ENCODE measurements at regions not wholly inside any gene's neighbourhood (a gene's known extent, or its start where the extent isn't known, plus 50 kb on each side); places are given as distances from the start of the nearest gene placed in this dataset.
"Not testable (repeated sequence)": the region's sequence is repeated elsewhere in the genome, so short reads cannot be mapped to it uniquely, and the experiment has no call there.

DNA sequence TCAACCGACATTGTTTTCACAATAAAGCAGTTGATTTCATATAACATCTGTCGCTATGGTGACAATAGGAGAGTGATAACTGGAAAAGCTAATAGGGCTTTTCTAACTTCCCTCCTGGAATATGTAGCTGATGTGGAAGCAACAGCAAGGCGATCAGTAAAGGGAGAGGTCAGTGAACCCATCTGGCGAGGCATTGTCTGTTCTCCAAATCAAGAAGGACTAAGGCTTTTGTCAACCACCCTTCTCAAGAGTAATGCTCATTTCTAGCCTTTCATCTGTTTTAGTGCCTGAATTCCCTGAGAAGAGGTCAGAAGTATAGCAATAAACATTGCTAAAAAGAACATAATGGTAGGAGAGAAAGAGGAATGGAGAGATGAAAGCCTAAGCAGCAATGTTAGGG, 201.3 kb downstream of the AKAP7 start:
- DNase-seq (ENCODE audit: low spot score), result no peak

- DNase-seq (ENCODE audit: low spot score), result not testable (repeated sequence)
Observed at GRCh38 chr6:131346896-131347295, 211.6 kb downstream of the AKAP7 start.

DNA sequence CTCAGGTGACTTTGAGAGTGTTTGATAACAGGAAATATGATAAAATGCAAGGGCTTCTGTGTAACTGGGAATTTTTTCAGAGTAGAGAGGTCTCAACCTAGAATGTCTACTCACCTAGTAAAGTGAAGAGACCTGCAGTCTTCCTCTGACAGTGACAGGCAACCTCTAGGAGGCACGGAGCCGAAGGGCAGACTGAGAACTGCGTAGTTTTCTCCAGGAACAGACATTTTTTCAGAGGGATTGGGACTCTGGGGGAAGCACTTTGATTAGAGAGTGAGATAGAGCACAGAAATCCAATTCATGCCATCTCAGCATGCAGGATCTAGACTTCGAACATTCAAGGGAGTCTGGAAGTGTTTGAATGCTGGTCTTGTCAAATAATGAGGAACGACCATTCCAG, 213.3 kb downstream of the AKAP7 start:
- no peak for DNase-seq (ENCODE audit: low spot score)

DNA sequence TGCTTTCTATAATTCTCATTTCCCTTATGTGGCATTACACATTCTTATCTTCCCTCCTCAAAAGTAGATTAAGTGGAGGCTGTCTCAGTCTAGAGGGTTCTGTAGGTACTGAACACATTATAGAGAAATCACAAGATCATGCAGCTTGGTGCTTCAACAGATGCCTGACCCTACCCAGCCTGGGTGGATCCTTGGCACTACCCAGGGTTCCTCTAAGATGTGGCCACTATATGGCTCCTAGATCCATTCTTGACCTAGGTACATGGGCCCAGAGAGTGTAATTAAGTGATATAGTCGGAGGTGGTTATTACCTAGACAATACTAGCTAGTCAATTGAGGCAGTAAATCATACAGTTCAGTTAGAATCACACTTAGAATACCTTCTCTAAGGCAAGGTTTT, 213.9 kb downstream of the AKAP7 start:
- DNase-seq (ENCODE audit: low spot score), result no peak

- DNase-seq (ENCODE audit: low spot score), result no peak
Observed at GRCh38 chr6:131353106-131353505, 217.8 kb downstream of the AKAP7 start.

DNA sequence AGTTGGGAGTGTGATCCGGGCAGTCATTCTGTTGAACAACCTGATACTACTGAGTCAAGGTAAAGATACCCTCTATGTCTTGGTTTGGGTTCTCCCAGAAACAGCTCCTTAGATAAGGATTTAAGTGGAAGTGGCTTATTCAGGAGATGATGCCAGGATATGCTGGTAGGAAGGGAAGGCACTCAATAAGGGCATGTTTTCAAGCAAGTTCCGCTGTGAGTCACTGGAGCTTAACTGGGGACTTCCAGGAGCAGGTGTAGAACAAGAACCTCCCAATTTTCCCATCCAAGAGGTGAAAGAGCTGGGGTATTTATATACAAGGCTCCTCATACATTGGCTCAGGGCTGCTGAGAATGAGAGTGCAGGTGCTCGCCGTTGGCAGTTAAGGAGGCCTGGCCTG, 218.6 kb downstream of the AKAP7 start:
- no peak for DNase-seq (ENCODE audit: low spot score)

DNA sequence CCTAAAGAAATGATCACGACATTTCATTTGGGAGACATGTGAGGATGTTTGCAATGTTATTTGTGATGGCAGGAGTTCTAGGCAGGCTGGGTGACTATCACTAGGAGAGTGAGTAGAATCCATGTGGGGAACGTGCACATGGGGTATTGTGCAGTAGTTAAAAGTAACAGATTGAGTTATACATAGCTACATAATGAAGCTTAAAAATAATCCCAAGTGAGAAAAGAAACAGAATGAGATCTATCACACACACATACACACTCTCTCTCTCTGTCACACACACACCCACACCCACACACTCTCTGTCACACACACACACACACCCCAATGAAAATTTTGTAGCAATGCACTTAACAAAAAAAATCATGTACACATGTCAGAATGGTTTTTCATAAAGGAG, 218.7 kb upstream of the ARG1 start:
- DNase-seq (ENCODE audit: low spot score), result no peak

GRCh38 chr6:131356161-131356560, 216.9 kb upstream of the ARG1 start:
- DNase-seq (ENCODE audit: low spot score), result no peak

DNA sequence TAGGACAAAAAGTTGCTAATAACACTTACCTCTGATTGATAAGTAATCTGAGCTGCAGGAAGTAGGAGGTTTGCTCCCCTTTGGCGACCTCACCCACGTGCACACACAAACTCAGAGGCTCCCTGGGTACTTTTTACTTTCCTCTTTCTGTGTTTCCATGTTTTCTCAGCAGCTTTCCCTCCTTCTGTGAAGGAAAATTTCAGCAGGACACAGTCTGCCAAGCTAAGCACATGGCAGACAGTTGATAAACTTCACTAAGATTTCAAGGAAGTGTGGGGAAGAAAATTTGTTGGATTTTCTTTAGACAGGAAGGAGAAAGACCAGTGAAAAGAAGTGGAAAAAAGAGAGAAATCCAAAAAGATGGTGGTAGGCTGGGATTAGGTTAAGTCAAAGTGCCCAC, 215.5 kb upstream of the ARG1 start:
- no peak for DNase-seq (ENCODE audit: low spot score)

DNA sequence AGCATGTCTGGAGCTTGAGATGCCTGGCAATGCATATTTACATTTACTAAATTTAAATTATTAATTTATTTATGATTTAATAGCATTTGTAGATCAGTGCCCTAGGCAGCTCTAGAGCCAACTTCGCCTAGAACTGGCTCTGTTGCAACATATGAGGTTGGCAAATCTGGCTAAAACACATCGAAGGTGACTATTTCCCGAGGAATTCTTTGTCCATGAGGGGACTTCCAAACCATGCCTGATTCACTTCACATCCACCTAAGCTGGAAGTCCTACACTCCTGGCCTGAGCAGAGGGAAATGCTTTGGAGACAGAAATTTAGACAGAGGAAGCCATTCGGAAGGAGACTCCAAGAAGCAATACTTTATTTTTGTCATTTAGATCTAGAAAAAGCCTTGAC, 211.0 kb upstream of the ARG1 start:
- no peak for DNase-seq (ENCODE audit: low spot score)

- DNase-seq (ENCODE audit: low spot score), result no peak
Observed at GRCh38 chr6:131362696-131363095, 210.3 kb upstream of the ARG1 start.

DNA sequence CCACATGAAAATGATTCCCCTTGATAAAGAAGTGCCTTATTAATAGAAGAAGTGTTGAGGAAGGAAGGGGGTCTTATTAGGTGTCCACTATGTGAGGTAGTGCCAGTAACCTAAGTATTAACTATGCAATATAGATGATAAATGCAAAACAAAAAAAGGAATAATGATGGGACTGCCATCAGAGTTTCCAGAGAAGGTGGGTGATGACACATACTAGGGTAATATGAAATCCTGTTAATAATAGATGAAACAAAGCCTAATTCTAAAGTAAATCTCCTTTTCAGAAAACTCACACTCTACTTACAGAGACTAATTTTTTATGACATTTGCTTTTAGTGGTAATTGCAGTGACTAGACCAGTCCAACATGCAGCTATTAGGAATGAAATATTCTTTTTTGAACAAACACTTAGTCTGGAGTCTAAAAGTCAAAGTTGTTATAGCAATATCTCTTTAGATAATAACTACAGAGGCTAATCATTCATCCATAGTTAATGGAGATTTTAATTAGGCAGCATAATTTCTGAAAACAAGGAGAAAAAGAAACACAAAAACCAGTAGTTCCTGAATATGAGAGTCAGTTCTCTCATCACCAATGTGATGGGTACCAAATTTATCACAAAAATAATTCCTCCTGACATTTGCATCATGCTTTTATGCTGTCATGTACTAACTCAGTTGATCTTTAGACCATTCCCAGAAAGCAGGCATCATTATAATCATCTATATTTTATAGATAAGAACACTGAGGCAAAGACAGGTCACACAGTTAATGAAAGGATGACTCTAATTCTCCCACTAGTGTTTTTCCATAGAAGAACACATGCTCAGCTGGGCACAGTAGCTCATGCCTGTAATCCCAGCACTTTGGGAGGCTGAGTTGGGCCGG, 208.8 kb upstream of the ARG1 start:
- no peak for DNase-seq (ENCODE audit: low spot score)

- no peak for DNase-seq (ENCODE audit: low spot score)
Observed at GRCh38 chr6:131366223-131366622, 206.8 kb upstream of the ARG1 start.

GRCh38 chr6:131367206-131367873, 205.7 kb upstream of the ARG1 start:
- DNase-seq (ENCODE audit: low spot score), result no peak

DNA sequence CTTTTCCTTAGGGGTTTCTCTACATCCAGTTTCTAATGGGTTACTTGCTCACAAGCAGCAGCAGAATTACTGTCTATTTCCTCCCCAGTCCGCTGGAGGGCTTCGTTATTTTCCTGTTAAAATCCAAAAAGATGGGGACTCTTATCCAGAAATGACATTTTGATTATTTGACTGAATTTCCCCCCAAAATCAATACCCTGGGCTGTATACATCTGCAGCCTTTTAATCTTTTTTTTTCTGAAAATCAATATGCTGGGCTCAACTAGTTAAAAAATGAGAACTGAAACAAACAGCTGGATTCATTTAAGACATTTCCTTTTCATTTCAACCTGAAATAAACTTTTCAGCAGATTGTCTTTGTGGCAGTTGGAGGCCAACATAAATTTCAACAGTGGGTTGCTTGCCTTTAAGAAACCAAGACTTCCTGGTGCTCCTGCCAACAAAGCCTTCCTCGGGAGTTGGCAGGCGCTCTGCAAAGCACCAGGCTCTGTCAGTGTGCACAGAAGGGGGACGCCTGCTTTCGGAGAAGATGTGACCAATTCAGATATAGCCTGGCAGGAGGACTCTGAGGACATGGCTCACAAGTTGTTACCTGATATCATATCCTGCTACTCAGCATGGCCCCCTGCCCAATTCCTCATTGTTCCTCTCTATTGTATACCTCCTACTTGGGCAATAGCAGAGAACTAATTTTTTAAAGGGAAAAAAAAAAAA, 204.7 kb upstream of the ARG1 start:
- no peak for DNase-seq (ENCODE audit: low spot score)

DNA sequence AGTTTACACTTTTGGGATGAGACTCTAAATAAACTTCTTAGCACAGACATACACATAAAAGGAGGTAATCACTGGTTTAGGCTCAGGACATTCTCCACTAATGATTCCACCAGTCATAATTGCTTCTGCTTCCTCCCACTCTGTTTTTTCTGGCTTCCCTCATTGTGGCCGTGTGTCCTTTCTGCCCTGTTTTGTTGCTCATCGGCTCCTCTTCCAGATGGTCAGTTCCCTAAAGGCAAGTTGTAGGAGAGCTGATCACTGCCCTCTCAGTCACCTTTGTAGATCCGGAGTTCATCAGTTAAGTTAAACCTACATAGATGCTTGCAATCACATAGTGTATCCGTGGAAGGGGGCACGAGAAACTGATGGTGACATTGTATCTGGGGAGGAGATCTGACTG, 200.5 kb upstream of the ARG1 start:
- no peak for DNase-seq (ENCODE audit: low spot score)

- DNase-seq (ENCODE audit: low spot score), result no peak
Observed at GRCh38 chr6:131377112-131377705, 195.8 kb upstream of the ARG1 start.

DNA sequence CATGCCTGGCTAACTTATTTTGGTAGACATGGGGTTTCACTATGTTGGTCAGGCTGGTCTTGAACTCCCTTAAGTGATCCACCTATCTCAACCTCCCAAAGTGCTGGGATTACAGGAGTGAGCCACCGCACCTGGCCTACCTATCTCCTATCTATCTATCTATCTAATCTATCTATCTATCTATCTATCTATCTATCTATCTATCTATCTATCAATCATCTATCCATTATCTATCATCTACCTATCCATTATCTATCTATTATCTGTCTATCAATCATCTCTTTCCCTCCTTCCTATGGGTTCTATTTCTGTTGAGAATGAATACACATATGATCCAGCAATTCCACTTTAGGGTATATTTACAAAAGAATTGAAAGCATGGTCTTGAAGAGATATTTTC, 194.2 kb upstream of the ARG1 start:
- no peak for DNase-seq (ENCODE audit: low spot score)

- DNase-seq (ENCODE audit: low spot score), result no peak
Observed at GRCh38 chr6:131379948-131380347, 193.1 kb upstream of the ARG1 start.

DNA sequence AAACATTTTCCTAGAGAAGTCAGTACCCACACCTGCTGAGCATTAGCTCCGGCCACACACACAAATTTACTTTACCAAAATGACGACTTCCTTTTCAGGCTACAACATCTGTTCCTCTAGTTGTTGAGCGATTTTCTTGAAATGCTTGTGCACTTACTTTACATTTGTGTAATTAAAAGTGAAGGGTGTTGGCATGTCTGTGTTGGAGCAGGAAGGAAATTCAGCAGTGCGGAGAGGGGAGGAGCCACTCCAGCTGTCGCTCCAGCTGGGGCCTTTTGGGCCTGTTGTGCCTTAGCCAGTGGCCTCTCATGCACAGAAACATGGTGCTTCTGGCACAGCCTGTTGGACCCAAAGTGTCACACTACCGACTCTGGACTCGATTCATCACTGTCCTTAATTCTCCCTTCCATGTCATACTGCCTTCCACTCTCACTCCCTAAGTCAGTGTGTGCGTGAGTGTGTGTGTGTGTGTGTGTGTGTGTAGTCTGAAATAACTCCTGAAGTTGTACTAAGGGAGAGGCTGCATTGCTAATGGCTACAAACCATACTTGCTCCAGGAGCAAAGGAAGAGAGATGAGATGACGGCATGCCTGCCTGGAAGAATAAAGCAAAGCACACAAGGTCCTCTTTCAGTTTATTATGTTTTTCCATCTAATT, 191.8 kb upstream of the ARG1 start:
- no peak for DNase-seq (ENCODE audit: low spot score)

DNA sequence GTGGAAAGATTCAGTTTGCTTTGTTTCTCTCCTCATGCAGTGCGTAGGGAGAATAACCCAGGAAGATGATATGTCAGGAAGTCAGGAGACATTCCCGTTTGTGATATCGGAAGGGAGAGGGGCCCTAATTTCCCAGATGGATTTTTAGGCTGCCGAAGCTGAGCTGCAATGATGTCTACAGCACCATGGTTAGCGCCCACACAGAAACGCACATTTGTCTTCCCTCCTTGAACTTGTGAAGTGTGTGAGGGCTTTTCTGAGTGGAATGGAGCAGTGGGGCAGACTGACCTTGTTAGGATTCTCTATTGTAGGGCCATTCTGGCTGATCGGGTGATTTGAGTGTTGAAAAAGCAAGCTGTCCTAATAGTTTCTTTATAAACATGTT, 191.3 kb upstream of the ARG1 start:
- no peak for DNase-seq (ENCODE audit: low spot score)

GRCh38 chr6:131382631-131383030, 190.4 kb upstream of the ARG1 start:
- DNase-seq (ENCODE audit: low spot score), result no peak

Data from CD4-positive, alpha-beta T cell treated with Interleukin-2 at 100 ng/mL for 4 hours (primary cell).